SK-N-SH treated with all-trans-retinoic acid at 6 μM for 48 hours (cell line): ENCODE measurements at regions not wholly inside any gene's neighbourhood (a gene's known extent, or its start where the extent isn't known, plus 50 kb on each side); places are given as distances from the start of the nearest gene placed in this dataset.

Experiments used
- ATAC-seq: fragments of 200-7000 bp; cut with Tn5 transposase; 3 replicates; pipeline ENCODE4 v1.9.1; 2020; ENCODE audit warnings: mild to moderate bottlenecking, moderate library complexity
- ARNTL ChIP-seq: fragments of 450-650 bp; formaldehyde crosslinking; IDR thresholded peaks from 2 replicates; pipeline ENCODE4 v1.5.0; 2020; ENCODE audit warnings: low read depth, mild to moderate bottlenecking, moderate library complexity, borderline replicate concordance
- BACH2 ChIP-seq: fragments of 250-450 bp; sonication (Bioruptor Pico); IDR thresholded peaks from 2 replicates; pipeline ENCODE4 v1.9.0; 2021; ENCODE audit warnings: mild to moderate bottlenecking, borderline replicate concordance
- CREB5 ChIP-seq: fragments of 250-450 bp; sonication (Bioruptor Pico); IDR thresholded peaks from 2 replicates; pipeline ENCODE4 v1.5.1; 2020; ENCODE audit warnings: low read depth, mild to moderate bottlenecking, moderate library complexity
- CSDC2 ChIP-seq: fragments of 250-450 bp; sonication (Bioruptor Pico); IDR thresholded peaks from 2 replicates; pipeline ENCODE4 v1.5.0; 2020; ENCODE audit warnings: mild to moderate bottlenecking, moderate library complexity
- CSRNP3 ChIP-seq: fragments of 250-450 bp; sonication (Bioruptor Pico); IDR thresholded peaks from 2 replicates; pipeline ENCODE4 v1.5.1; 2021; ENCODE audit warnings: mild to moderate bottlenecking, moderate library complexity
- ESRRG ChIP-seq: fragments of 250-450 bp; sonication (Bioruptor Pico); IDR thresholded peaks from 2 replicates; pipeline ENCODE4 v1.6.1; 2021; ENCODE audit warnings: mild to moderate bottlenecking
- ISL1 ChIP-seq: fragments of 250-450 bp; sonication (Bioruptor Pico); IDR thresholded peaks from 2 replicates; pipeline ENCODE4 v2.1.2; 2022; ENCODE audit warnings: mild to moderate bottlenecking, moderate library complexity
- OSR1 ChIP-seq: fragments of 250-450 bp; sonication (Bioruptor Pico); IDR thresholded peaks from 2 replicates; pipeline ENCODE4 v1.8.0; 2022; ENCODE audit warnings: moderate library complexity, mild to moderate bottlenecking, inconsistent platforms
- POU6F1 ChIP-seq: fragments of 250-450 bp; sonication (Bioruptor Pico); IDR thresholded peaks from 2 replicates; pipeline ENCODE4 v1.8.0; 2021; ENCODE audit warnings: low read depth, mild to moderate bottlenecking, moderate library complexity, borderline replicate concordance
- PPARA ChIP-seq: fragments of 250-450 bp; sonication (Bioruptor Pico); IDR thresholded peaks from 2 replicates; pipeline ENCODE4 v1.5.0; 2020; ENCODE audit warnings: mild to moderate bottlenecking, borderline replicate concordance
- RARB ChIP-seq: fragments of 250-450 bp; sonication (Bioruptor Pico); IDR thresholded peaks from 2 replicates; pipeline ENCODE4 v1.8.0; 2021; ENCODE audit warnings: mild to moderate bottlenecking, moderate library complexity
- SNAI2 ChIP-seq: fragments of 250-450 bp; sonication (Bioruptor Pico); IDR thresholded peaks from 2 replicates; pipeline ENCODE4 v1.5.0; 2020; ENCODE audit warnings: mild to moderate bottlenecking, moderate library complexity
- TSHZ2 ChIP-seq: fragments of 250-450 bp; sonication (Bioruptor Pico); IDR thresholded peaks from 2 replicates; pipeline ENCODE4 v1.5.0; 2020; ENCODE audit warnings: mild to moderate bottlenecking, moderate library complexity
- ZFP30 ChIP-seq: fragments of 450-650 bp; formaldehyde crosslinking; IDR thresholded peaks from 2 replicates; pipeline ENCODE4 v1.5.0; 2022; ENCODE audit warnings: mild to moderate bottlenecking, moderate library complexity
- ZNF565 ChIP-seq: fragments of 450-650 bp; formaldehyde crosslinking; conservative IDR thresholded peaks from 2 replicates; pipeline ENCODE4 v1.5.0; 2020; ENCODE audit warnings: low read depth, mild to moderate bottlenecking, moderate library complexity
- ZNF70 ChIP-seq: fragments of 450-650 bp; formaldehyde crosslinking; IDR thresholded peaks from 2 replicates; pipeline ENCODE4 v1.5.0; 2020; ENCODE audit warnings: mild to moderate bottlenecking, moderate library complexity
- ZNF8 ChIP-seq: fragments of 450-650 bp; formaldehyde crosslinking; IDR thresholded peaks from 2 replicates; pipeline ENCODE4 v1.5.0; 2020; ENCODE audit warnings: mild to moderate bottlenecking, moderate library complexity

- TF ChIP-seq SNAI2 (CRISPR knock-in tag), result no peak
- no peak for TF ChIP-seq ZNF70 (CRISPR knock-in tag)
- TF ChIP-seq BACH2 (CRISPR knock-in tag), result no peak
- TF ChIP-seq OSR1 (CRISPR knock-in tag), result no peak
- no peak for TF ChIP-seq POU6F1 (CRISPR knock-in tag)
- no peak for TF ChIP-seq TSHZ2
- no peak for TF ChIP-seq ZNF8 (CRISPR knock-in tag)
- TF ChIP-seq, all 23 proteins: peak for 0
- ATAC-seq, result no peak
These were observed 90.3 kb upstream of the FRG1 start for GRCh38 chr4:189850239-189850856.

GRCh38 chr4:189858435-189858834 lies 82.2 kb upstream of the FRG1 start:
- no peak for ATAC-seq
- TF ChIP-seq ZNF565 (CRISPR knock-in tag), result no peak
- TF ChIP-seq CSDC2 (CRISPR knock-in tag), result no peak
- no peak for TF ChIP-seq TSHZ2

GRCh38 chr4:189861101-189861500 lies 79.6 kb upstream of the FRG1 start:
- ATAC-seq, result no peak
- TF ChIP-seq RARB (CRISPR knock-in tag), result no peak

GRCh38 chr4:189869236-189869635 lies 71.4 kb upstream of the FRG1 start:
- TF ChIP-seq PPARA (CRISPR knock-in tag) (no peak), ESRRG (CRISPR knock-in tag) (no peak), BACH2 (CRISPR knock-in tag) (no peak), ZNF70 (CRISPR knock-in tag) (no peak), ISL1 (CRISPR knock-in tag) (no peak), ZFP30 (CRISPR knock-in tag) (no peak), ARNTL (CRISPR knock-in tag) (no peak), SNAI2 (CRISPR knock-in tag) (no peak), CREB5 (CRISPR knock-in tag) (no peak), ZNF8 (CRISPR knock-in tag) (no peak), CSRNP3 (no peak)
- ATAC-seq, result no peak
